ENCODE measurements at regions not wholly inside any gene's neighbourhood (a gene's known extent, or its start where the extent isn't known, plus 50 kb on each side); places are given as distances from the start of the nearest gene placed in this dataset.

GRCh38 chr15:70440416-70441138 lies 322.8 kb downstream of the UACA start:
- no peaks in the 10 kb centered on the region for H3K27me3 ChIP-seq
- no peaks in the 10 kb centered on the region for H3K4me1 ChIP-seq
- no peaks in the 10 kb centered on the region for H3K9me3 ChIP-seq
- H3K36me3 ChIP-seq, result no peaks in the 10 kb centered on the region
- DNase-seq (ENCODE audit: low spot score in 2 of 2), result peak in 1 of 2 donors; percentile 34
- H3K27ac ChIP-seq, result no peak overlapping the region
- TF ChIP-seq POLR2A (IDR thresholded peaks at IDR 0.05) (no peak), CTCF (IDR thresholded peaks at IDR 0.05) (no peak), POLR2AphosphoS5 (IDR thresholded peaks at IDR 0.05) (no peak)
- intact Hi-C loops (cut with DNase I; ENCODE audit: low total_unique reads), result no loop called here
- no peak overlapping the region for H3K4me3 ChIP-seq

GRCh38 chr15:70439880-70440279 lies 323.5 kb downstream of the UACA start:
- peak in 1 of 2 donors; percentile 36 for DNase-seq (ENCODE audit: low spot score in 2 of 2)
- Histone ChIP-seq H3K9me3 (no peaks in the 10 kb centered on the region), H3K4me1 (no peaks in the 10 kb centered on the region), H3K27ac (no peak overlapping the region), H3K27me3 (no peaks in the 10 kb centered on the region), H3K4me3 (no peak overlapping the region), H3K36me3 (no peaks in the 10 kb centered on the region)
- TF ChIP-seq POLR2AphosphoS5 (IDR thresholded peaks at IDR 0.05), result no peak
- no peak for TF ChIP-seq CTCF (IDR thresholded peaks at IDR 0.05)
- intact Hi-C loops (cut with DNase I; ENCODE audit: low total_unique reads), result no loop called here

GRCh38 chr15:70439304-70439877 lies 324.0 kb downstream of the UACA start:
- peak in 1 of 2 donors; percentile 24 for DNase-seq (ENCODE audit: low spot score in 2 of 2)
- H3K4me3 ChIP-seq, result no peak overlapping the region
- no peak overlapping the region for H3K27ac ChIP-seq
- no peaks in the 10 kb centered on the region for H3K4me1 ChIP-seq
- H3K9me3 ChIP-seq, result no peaks in the 10 kb centered on the region
- TF ChIP-seq CTCF (IDR thresholded peaks at IDR 0.05) (no peak), POLR2AphosphoS5 (IDR thresholded peaks at IDR 0.05) (no peak), POLR2A (IDR thresholded peaks at IDR 0.05) (no peak)
- intact Hi-C loops (cut with DNase I; ENCODE audit: low total_unique reads), result no loop called here
- H3K27me3 ChIP-seq, result no peaks in the 10 kb centered on the region
- no peaks in the 10 kb centered on the region for H3K36me3 ChIP-seq

GRCh38 chr15:70438776-70439175 lies 324.6 kb downstream of the UACA start:
- intact Hi-C loops (cut with DNase I; ENCODE audit: low total_unique reads), result no loop called here
- Histone ChIP-seq H3K9me3 (no peaks in the 10 kb centered on the region), H3K4me3 (no peak overlapping the region), H3K36me3 (no peaks in the 10 kb centered on the region), H3K27me3 (no peaks in the 10 kb centered on the region), H3K4me1 (peaks cover 0 to 4% of the 10 kb centered on the region in 2 donors), H3K27ac (no peak overlapping the region)
- peak in 1 of 2 donors; percentile 48 for DNase-seq (ENCODE audit: low spot score in 2 of 2)
- TF ChIP-seq POLR2A (IDR thresholded peaks at IDR 0.05) (no peak), POLR2AphosphoS5 (IDR thresholded peaks at IDR 0.05) (no peak), CTCF (IDR thresholded peaks at IDR 0.05) (no peak)

GRCh38 chr15:70437882-70438451 lies 325.4 kb downstream of the UACA start:
- no peak overlapping the region for H3K27ac ChIP-seq
- peak in 1 of 2 donors; percentile 39 for DNase-seq (ENCODE audit: low spot score in 2 of 2)
- intact Hi-C loops (cut with DNase I; ENCODE audit: low total_unique reads), result no loop called here
- H3K36me3 ChIP-seq, result no peaks in the 10 kb centered on the region
- H3K27me3 ChIP-seq, result no peaks in the 10 kb centered on the region
- H3K4me1 ChIP-seq, result peaks cover 0 to 4% of the 10 kb centered on the region in 2 donors
- H3K9me3 ChIP-seq, result no peaks in the 10 kb centered on the region
- TF ChIP-seq CTCF (IDR thresholded peaks at IDR 0.05), result no peak
- no peak for TF ChIP-seq POLR2A (IDR thresholded peaks at IDR 0.05)
- no peak for TF ChIP-seq POLR2AphosphoS5 (IDR thresholded peaks at IDR 0.05)
- H3K4me3 ChIP-seq, result no peak overlapping the region
